PFSK-1 (cell line): ENCODE measurements at regions not wholly inside any gene's neighbourhood (a gene's known extent, or its start where the extent isn't known, plus 50 kb on each side); places are given as distances from the start of the nearest gene placed in this dataset.

Experiments used
- FOXP2 ChIP-seq: optimal IDR thresholded peaks from 2 replicates; pipeline ENCODE3; 2011; ENCODE audit warnings: borderline replicate concordance, control low read depth, inconsistent platforms; ENCODE audit not compliant: insufficient read depth; ENCODE audit errors: extremely low read length, extremely low read depth
- POLR2AphosphoS5 ChIP-seq: IDR thresholded peaks from 2 replicates; pipeline ENCODE4 v1.6.1; 2012; ENCODE audit warnings: low read depth, mild to moderate bottlenecking, control low read depth, low read length, moderate library complexity
- REST ChIP-seq, 2 experiments: IDR thresholded peaks; 2 replicates each; pipeline versions ENCODE4 v1.6.1 to v1.8.0; 2011 to 2012; ENCODE audit warnings: low read depth in 2 of 2, low read length in 2 of 2, control low read depth in 1 of 2, inconsistent platforms in 1 of 2, mild to moderate bottlenecking in 1 of 2, moderate library complexity in 1 of 2; ENCODE audit not compliant: insufficient read depth in 1 of 2
- SIN3A ChIP-seq: IDR thresholded peaks from 2 replicates; pipeline ENCODE4 v1.6.1; 2012; ENCODE audit warnings: mild to moderate bottlenecking, low read length, moderate library complexity, borderline replicate concordance; ENCODE audit not compliant: insufficient read depth
- TAF1 ChIP-seq: IDR thresholded peaks from 2 replicates; pipeline ENCODE4 v1.6.1; 2012; ENCODE audit warnings: low read length, control low read depth, borderline replicate concordance; ENCODE audit not compliant: insufficient read depth

- TF ChIP-seq TAF1: no peak
- no peak for TF ChIP-seq POLR2AphosphoS5
- TF ChIP-seq REST (IDR thresholded peaks at IDR 0.05; ENCODE audit: insufficient read depth in 1 of 2, low read depth in 2 of 2, low read length in 2 of 2): no peak
- TF ChIP-seq SIN3A: no peak
- no peak for TF ChIP-seq FOXP2
Measured at GRCh38 chr11:127640561-127641451, 640.2 kb upstream of the KIRREL3 start.
